RWPE1 (cell line): ENCODE measurements at regions not wholly inside any gene's neighbourhood (a gene's known extent, or its start where the extent isn't known, plus 50 kb on each side); places are given as distances from the start of the nearest gene placed in this dataset.

Source experiments
- CTCF ChIA-PET: fragments of 350-600 bp; sonication (Branson Sonifier 250); formaldehyde crosslinking; extraction: SDS; loops from one replicate; lab custom pipeline; 2021; lab: Yijun Ruan, JAX
- POLR2A ChIA-PET: fragments of 400-600 bp; formaldehyde crosslinking; extraction: SDS; loops from one replicate; lab custom pipeline; 2020; ENCODE audit warnings: antibody characterized with exemption; ENCODE audit not compliant: low non-redundant PET; lab: Yijun Ruan, JAX
- DNase-seq: peaks from one replicate; pipeline ENCODE4 v3.0.0; 2012; ENCODE audit warnings: low spot score
- H3K27ac ChIP-seq: fragments of 450-650 bp; 2 replicates; pipeline ENCODE4 v1.5.1; 2017
- CTCF ChIP-seq: fragments of 450-650 bp; conservative IDR thresholded peaks from 2 replicates; pipeline ENCODE4 v1.5.1; 2017; ENCODE audit warnings: low read depth, mild to moderate bottlenecking

DNA sequence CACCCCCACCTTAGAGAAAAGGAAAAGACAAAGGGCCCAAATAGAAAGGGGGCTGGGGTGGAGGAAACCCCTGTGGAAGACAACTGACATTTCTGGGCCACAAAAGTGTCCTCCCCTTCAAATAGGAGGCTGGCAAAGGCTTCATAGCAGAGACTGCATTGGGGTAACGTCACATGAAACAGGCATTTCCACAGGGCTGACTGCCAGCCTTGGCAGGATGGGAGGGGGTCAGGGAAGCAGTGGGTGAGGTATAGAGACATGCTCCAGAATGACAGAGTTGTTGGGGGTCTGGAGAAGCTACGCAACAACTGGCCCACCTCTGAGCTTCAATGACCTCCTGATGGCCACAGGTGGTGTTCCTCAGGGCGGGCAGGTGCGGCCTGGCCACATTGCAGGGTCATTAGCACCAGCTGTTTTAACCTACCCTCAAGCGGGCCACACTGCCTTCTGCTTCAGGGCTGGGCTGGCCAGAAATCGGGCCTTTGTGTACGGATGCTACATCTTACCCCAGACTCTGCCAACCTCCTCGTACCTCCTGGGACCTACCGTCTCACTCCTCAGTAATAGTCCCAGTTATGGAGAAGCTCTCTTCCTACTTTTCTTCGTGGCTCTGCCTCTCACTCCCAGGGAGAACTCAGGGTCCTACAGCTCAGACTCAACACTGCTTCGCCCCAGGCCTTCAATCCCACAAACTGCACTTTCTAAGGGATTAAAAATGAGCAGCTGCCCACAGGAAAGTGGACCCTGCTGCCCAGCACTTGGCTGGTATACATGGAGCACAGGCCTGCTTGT is 160.0 kb upstream of the NCAM1 start:
- no peak for TF ChIP-seq CTCF
- H3K27ac ChIP-seq = no peak overlapping the region
- POLR2A ChIA-PET = no interaction called here
- CTCF ChIA-PET = no interaction called here
- DNase-seq = no peak

GRCh38 chr11:112801817-112802088 is 159.5 kb upstream of the NCAM1 start:
- POLR2A ChIA-PET = no interaction called here
- no peak for TF ChIP-seq CTCF

DNA sequence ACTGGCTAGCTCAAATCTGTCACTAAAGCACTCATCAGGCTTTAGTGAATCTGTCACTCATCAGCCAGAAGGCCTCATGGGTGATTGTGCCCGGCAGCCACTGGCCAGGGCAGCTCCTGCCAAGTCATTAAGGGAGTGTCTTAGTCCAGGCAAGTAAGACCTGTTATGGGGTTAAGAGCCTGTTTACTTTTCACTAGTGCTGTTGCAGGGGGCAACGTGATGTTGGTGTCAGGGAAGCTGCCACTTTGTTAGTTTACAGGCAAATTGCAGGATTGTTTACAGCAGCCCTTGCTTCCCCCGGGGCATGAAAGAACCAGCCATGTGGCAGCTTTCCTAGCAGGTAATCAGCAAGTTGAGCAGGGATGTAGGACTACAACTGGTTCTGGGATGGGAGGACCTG is 155.6 kb upstream of the NCAM1 start:
- no peak for TF ChIP-seq CTCF
- CTCF ChIA-PET = interaction anchor here (1.6 kb wide), 1 partner anchor 10 kb away, joined by 9 read pairs; no protein-coding TSS in a partner anchor
- no peak for DNase-seq
- POLR2A ChIA-PET = no interaction called here
- H3K27ac ChIP-seq = no peak overlapping the region

More at GRCh38 chr11:112801817-112802088, 159.5 kb upstream of the NCAM1 start:
- H3K27ac ChIP-seq = no peak overlapping the region
- DNase-seq = no peak
- CTCF ChIA-PET = interaction anchor here (0.6 kb wide), 1 partner anchor 944 kb away, joined by 3 read pairs; no protein-coding TSS in a partner anchor

GRCh38 chr11:112806256-112806655 is 155.0 kb upstream of the NCAM1 start:
- no peak for TF ChIP-seq CTCF
- DNase-seq = no peak
- ChIA-PET POLR2A (no interaction called here), CTCF (interaction anchor here (1.1 to 1.5 kb wide), 2 partner anchors 8 to 12 kb away, joined by 3 read pairs; no protein-coding TSS in a partner anchor)
- H3K27ac ChIP-seq = no peak overlapping the region

DNA sequence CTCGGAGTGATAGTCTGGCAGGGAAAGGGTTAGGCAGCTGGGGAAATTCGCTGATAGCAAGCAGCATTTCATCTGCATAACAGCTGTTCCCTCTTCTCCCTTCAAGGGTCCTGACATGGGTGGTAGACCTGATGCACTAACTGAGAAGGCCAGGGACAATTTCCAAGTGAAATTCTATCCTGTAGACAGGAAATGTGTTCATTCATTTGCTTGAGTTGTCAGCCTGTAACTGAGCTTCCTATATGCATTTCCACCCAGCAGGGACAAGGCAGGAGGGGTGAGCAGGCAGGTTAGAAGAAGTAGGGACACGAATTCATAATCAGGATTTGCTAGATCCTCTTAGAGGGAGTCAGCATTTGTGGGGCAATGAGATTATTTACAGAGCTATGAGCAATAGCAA is 154.3 kb upstream of the NCAM1 start:
- no peak for TF ChIP-seq CTCF
- CTCF ChIA-PET = interaction anchor here (1.1 to 1.5 kb wide), 2 partner anchors 9 to 12 kb away, joined by 3 read pairs; no protein-coding TSS in a partner anchor
- POLR2A ChIA-PET = no interaction called here
- DNase-seq = no peak
- H3K27ac ChIP-seq = no peak overlapping the region

- no peak for DNase-seq
- ChIA-PET POLR2A (no interaction called here), CTCF (interaction anchor here (0.7 kb wide), 1 partner anchor 480 kb away, joined by 3 read pairs; no protein-coding TSS in a partner anchor)
- H3K27ac ChIP-seq = no peak overlapping the region
- no peak for TF ChIP-seq CTCF
Observed at GRCh38 chr11:112809429-112809828, 151.8 kb upstream of the NCAM1 start.
